ENCODE measurements at regions not wholly inside any gene's neighbourhood (a gene's known extent, or its start where the extent isn't known, plus 50 kb on each side); places are given as distances from the start of the nearest gene placed in this dataset.
"Not testable (repeated sequence)": the region's sequence is repeated elsewhere in the genome, so short reads cannot be mapped to it uniquely, and the experiment has no call there.

DNA sequence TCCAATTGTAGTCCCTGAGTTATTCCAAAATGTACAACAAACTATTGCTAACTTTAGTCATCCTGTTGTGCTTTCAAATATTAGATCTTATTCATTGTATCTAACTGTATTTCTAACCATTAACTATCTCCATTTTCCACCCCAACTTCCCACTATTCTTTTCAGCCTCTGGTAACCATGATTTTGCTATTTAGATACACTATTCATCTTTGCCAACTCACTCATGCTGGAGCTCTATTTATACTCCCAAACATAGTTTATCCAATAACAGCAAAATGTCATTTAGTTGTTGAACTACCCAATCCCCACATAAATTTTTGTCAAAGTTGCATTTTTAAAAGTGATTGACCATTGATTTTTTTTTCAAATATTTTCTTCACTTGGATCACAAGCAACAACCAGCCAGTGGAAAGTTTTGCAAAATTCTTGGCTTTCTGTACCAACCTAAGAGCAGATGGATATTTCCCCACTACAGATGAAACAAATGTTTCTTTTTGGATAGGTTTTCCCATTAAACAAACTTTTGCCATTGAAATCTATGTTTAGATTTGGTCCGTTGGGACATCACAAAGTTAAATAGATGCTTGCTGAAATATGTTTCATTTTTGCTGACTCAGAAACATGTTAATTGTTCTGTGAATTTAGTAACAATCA is 866.0 kb downstream of the LTN1 start:
- Mint-ChIP-seq H3K4me1 (no peaks in the 10 kb centered on the region), H3K27ac (no peak overlapping the region), H3K9me3 (peaks cover 4% of the 10 kb centered on the region), H3K4me3 (no peak overlapping the region), H3K27me3 (ENCODE audit: insufficient read depth, low read depth) (no peaks in the 10 kb centered on the region), H3K36me3 (no peaks in the 10 kb centered on the region)
- Histone ChIP-seq H3K9me3 (ENCODE audit: low read depth) (no peaks in the 10 kb centered on the region), H3K27ac (no peak overlapping the region), H3K36me3 (no peaks in the 10 kb centered on the region), H3K9ac (no peak overlapping the region), H3K4me2 (no peak overlapping the region), H2AFZ (replicated peaks) (no peak overlapping the region), H3K79me2 (ENCODE audit: low read depth) (no peaks in the 10 kb centered on the region), H4K20me1 (ENCODE audit: low read depth) (no peaks in the 10 kb centered on the region), H3K4me1 (no peaks in the 10 kb centered on the region), H3F3A (ENCODE audit: low read depth) (no peaks in the 10 kb centered on the region), H3K27me3 (no peaks in the 10 kb centered on the region), H3K4me3 (no peak overlapping the region)
- no peak for TF ChIP-seq EZH2phosphoT487 (IDR thresholded peaks at IDR 0.05)
- no peak for TF ChIP-seq CTCF (IDR thresholded peaks at IDR 0.05)
- no peak for TF ChIP-seq EZH2 (IDR thresholded peaks at IDR 0.05)
- DNase-seq (ENCODE audit: low spot score), result no peak

DNA sequence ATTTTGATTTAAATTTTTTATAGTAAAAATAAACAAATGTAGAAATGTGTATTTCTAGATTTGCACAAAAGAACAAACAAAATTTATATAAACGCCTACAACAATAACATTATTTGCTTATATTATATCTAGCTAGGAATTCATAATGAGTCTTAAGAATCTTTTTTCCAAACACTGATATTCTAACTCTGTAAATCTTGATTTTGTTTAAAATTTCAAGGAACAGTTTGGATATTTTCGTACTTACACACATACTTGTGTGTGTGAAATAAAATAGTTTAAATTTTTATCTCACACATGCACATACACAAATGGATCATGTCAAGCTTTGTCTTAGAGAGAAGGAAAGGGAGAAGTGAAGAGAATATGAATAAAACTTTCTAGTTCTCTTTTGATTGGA is 868.1 kb downstream of the LTN1 start:
- Mint-ChIP-seq H3K27me3 (ENCODE audit: insufficient read depth, low read depth) (no peaks in the 10 kb centered on the region), H3K4me1 (no peaks in the 10 kb centered on the region), H3K9me3 (no peaks in the 10 kb centered on the region), H3K27ac (no peak overlapping the region), H3K4me3 (no peak overlapping the region), H3K36me3 (no peaks in the 10 kb centered on the region)
- H3K4me3 ChIP-seq, result no peak overlapping the region
- H3K27me3 ChIP-seq, result no peaks in the 10 kb centered on the region
- H3K9me3 ChIP-seq (ENCODE audit: low read depth), result no peaks in the 10 kb centered on the region
- no peak overlapping the region for H3K27ac ChIP-seq
- H3F3A ChIP-seq (ENCODE audit: low read depth), result no peaks in the 10 kb centered on the region
- H3K9ac ChIP-seq, result no peak overlapping the region
- H3K4me1 ChIP-seq, result no peaks in the 10 kb centered on the region
- no peaks in the 10 kb centered on the region for H3K79me2 ChIP-seq (ENCODE audit: low read depth)
- H3K4me2 ChIP-seq, result no peak overlapping the region
- H3K36me3 ChIP-seq, result no peaks in the 10 kb centered on the region
- H4K20me1 ChIP-seq (ENCODE audit: low read depth), result no peaks in the 10 kb centered on the region
- DNase-seq (ENCODE audit: low spot score), result no peak
- no peak overlapping the region for H2AFZ ChIP-seq (replicated peaks)
- TF ChIP-seq EZH2 (IDR thresholded peaks at IDR 0.05) (no peak), CTCF (IDR thresholded peaks at IDR 0.05) (no peak), EZH2phosphoT487 (IDR thresholded peaks at IDR 0.05) (no peak)

DNA sequence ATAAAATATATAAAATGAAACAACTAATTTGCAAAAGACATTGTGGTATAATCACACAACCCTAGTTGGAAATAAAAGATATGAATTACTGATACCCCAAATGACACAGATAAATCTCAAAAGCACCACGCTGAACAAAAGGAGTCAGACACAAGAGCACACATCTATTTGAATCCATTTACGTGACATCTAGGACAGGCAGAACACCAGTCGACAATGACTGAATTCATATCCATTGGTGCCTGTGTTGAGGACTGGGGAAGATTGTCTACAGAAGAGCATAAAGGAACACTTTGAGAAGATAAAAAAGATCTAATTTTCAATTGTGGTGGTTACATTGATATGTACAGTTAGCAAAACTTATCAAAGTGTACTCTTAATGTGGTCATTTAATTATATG is 874.1 kb downstream of the LTN1 start:
- no peak for DNase-seq (ENCODE audit: low spot score)
- Histone ChIP-seq H2AFZ (replicated peaks) (no peak overlapping the region), H3K27me3 (no peaks in the 10 kb centered on the region), H3K4me1 (no peaks in the 10 kb centered on the region), H3K36me3 (no peaks in the 10 kb centered on the region), H3K9ac (no peak overlapping the region), H3K27ac (no peak overlapping the region), H3K4me3 (no peak overlapping the region), H3K79me2 (ENCODE audit: low read depth) (no peaks in the 10 kb centered on the region), H3F3A (ENCODE audit: low read depth) (no peaks in the 10 kb centered on the region), H3K4me2 (no peak overlapping the region), H3K9me3 (ENCODE audit: low read depth) (no peaks in the 10 kb centered on the region), H4K20me1 (ENCODE audit: low read depth) (no peaks in the 10 kb centered on the region)
- Mint-ChIP-seq H3K4me1 (no peaks in the 10 kb centered on the region), H3K27ac (no peak overlapping the region), H3K4me3 (no peak overlapping the region), H3K9me3 (no peaks in the 10 kb centered on the region), H3K27me3 (ENCODE audit: insufficient read depth, low read depth) (peaks cover 2% of the 10 kb centered on the region), H3K36me3 (no peaks in the 10 kb centered on the region)
- TF ChIP-seq EZH2phosphoT487 (IDR thresholded peaks at IDR 0.05), result no peak

GRCh38 chr21:28114986-28115385 is 877.7 kb downstream of the LTN1 start:
- H3K4me2 ChIP-seq; H3K9me3 ChIP-seq (ENCODE audit: low read depth); H4K20me1 ChIP-seq (ENCODE audit: low read depth); H3K4me3 Mint-ChIP-seq; H3K9me3 Mint-ChIP-seq; H3K27me3 Mint-ChIP-seq (ENCODE audit: insufficient read depth, low read depth); H3K27ac Mint-ChIP-seq; H3K36me3 ChIP-seq; DNase-seq (ENCODE audit: low spot score); H2AFZ ChIP-seq (replicated peaks); H3K27me3 ChIP-seq; H3F3A ChIP-seq (ENCODE audit: low read depth); H3K4me3 ChIP-seq; H3K36me3 Mint-ChIP-seq; H3K27ac ChIP-seq; H3K4me1 ChIP-seq; H3K9ac ChIP-seq; H3K79me2 ChIP-seq (ENCODE audit: low read depth): not testable (repeated sequence)
- peaks cover 11% of the 10 kb centered on the region for H3K4me1 Mint-ChIP-seq
